Fibroblast of lung (primary cell): ENCODE measurements at regions not wholly inside any gene's neighbourhood (a gene's known extent, or its start where the extent isn't known, plus 50 kb on each side); places are given as distances from the start of the nearest gene placed in this dataset.

Experiments
- DNase-seq, 2 donors: peaks; one replicate each; pipeline versions ENCODE4 v3.0.0 to v3.0.0-alpha.2; 2010; ENCODE audit warnings: low read depth in 2 of 2
- H2AFZ ChIP-seq: 2 replicates; pipeline ENCODE4 v1.5.1; 2012; ENCODE audit warnings: low read length, control low read depth, inconsistent platforms
- H3K27ac ChIP-seq: 2 replicates; pipeline ENCODE4 v1.5.1; 2011; ENCODE audit warnings: low read length, control low read depth; ENCODE audit not compliant: insufficient read depth
- H3K27me3 ChIP-seq: 2 replicates; pipeline ENCODE4 v1.5.1; 2011; ENCODE audit warnings: mild to moderate bottlenecking, low read length; ENCODE audit not compliant: control insufficient read depth, insufficient read depth
- H3K36me3 ChIP-seq: 2 replicates; pipeline ENCODE4 v1.5.1; 2011; ENCODE audit warnings: low read length; ENCODE audit not compliant: control insufficient read depth, insufficient read depth
- H3K4me1 ChIP-seq: 2 replicates; pipeline ENCODE4 v1.5.1; 2011; ENCODE audit warnings: low read length; ENCODE audit not compliant: control insufficient read depth, insufficient read depth; ENCODE audit errors: extremely low read depth
- H3K4me2 ChIP-seq: 2 replicates; pipeline ENCODE4 v1.5.1; 2011; ENCODE audit warnings: low read length, control low read depth; ENCODE audit not compliant: insufficient read depth; ENCODE audit errors: extremely low read depth
- H3K4me3 ChIP-seq, 4 experiments: fragments of 200-600 bp in 1 of 4; sonication (generic) in 1 of 4; replicated peaks in 1 of 4; 2 replicates each; pipeline ENCODE4 v1.5.1; 2011 to 2016; ENCODE audit warnings: low read length in 4 of 4, low read depth in 3 of 4, mild to moderate bottlenecking in 3 of 4, control low read depth in 2 of 4, inconsistent platforms in 1 of 4, mixed read lengths in 1 of 4; ENCODE audit not compliant: insufficient read depth in 1 of 4; ENCODE audit errors: control extremely low read depth in 1 of 4
- H3K79me2 ChIP-seq: 2 replicates; pipeline ENCODE4 v1.5.1; 2012; ENCODE audit warnings: mild to moderate bottlenecking, low read length, inconsistent platforms; ENCODE audit not compliant: control insufficient read depth, insufficient read depth
- H3K9ac ChIP-seq: 2 replicates; pipeline ENCODE4 v1.5.1; 2011; ENCODE audit warnings: mild to moderate bottlenecking, low read length, control low read depth; ENCODE audit not compliant: insufficient read depth
- H3K9me3 ChIP-seq: 2 replicates; pipeline ENCODE4 v1.5.1; 2012; ENCODE audit warnings: low read depth, low read length; ENCODE audit not compliant: control insufficient read depth, insufficient read depth
- H4K20me1 ChIP-seq: 2 replicates; pipeline ENCODE4 v1.5.1; 2011; ENCODE audit warnings: low read length; ENCODE audit not compliant: control insufficient read depth, insufficient read depth; ENCODE audit errors: extremely low read depth
- EZH2 ChIP-seq: IDR thresholded peaks from 2 replicates; pipeline ENCODE4 v1.5.1; 2012; ENCODE audit warnings: low read length, control low read depth, mild to moderate bottlenecking; ENCODE audit errors: missing control alignments
- TF ChIP-seq, protein P1 (sequence below), 2 donors: IDR thresholded peaks in 1 of 2; conservative IDR thresholded peaks in 1 of 2; 1 replicate in 1 of 2; 2 replicates in 1 of 2; pipeline ENCODE4 v1.5.1; 2011 to 2012; ENCODE audit warnings: low read length in 2 of 2, control low read depth in 1 of 2, inconsistent platforms in 1 of 2, low read depth in 1 of 2, mild to moderate bottlenecking in 1 of 2

DNA sequence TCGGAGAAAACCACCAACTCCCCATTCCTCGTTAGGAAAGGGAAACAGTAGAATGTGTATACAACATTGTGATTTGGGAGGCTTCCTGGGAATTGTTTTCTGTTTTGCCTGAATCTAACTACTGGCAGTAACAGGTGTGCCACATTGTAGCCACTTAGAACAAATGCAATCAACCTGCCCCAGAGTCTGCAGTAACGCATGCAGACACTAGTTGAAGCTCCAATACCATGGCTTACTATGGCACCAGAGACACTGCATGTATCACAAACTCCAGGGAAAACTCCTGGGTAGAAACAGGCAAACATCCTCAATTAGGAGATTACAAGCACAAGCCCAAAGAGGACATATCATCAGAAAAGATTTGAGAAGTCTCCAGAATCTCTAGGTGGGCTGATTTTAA is 154.2 kb upstream of the NEIL3 start:
- no peaks in the 10 kb centered on the region for H3K9me3 ChIP-seq
- H3K27ac ChIP-seq, result no peak overlapping the region
- H3K36me3 ChIP-seq, result no peaks in the 10 kb centered on the region
- H3K4me2 ChIP-seq, result no peak overlapping the region
- H3K4me1 ChIP-seq, result no peaks in the 10 kb centered on the region
- H3K9ac ChIP-seq, result no peak overlapping the region
- no peak overlapping the region for H3K4me3 ChIP-seq
- no peak overlapping the region for H2AFZ ChIP-seq
- H3K79me2 ChIP-seq, result no peaks in the 10 kb centered on the region
- no peak for DNase-seq
- no peak for TF ChIP-seq EZH2
- TF ChIP-seq, protein P1, sequence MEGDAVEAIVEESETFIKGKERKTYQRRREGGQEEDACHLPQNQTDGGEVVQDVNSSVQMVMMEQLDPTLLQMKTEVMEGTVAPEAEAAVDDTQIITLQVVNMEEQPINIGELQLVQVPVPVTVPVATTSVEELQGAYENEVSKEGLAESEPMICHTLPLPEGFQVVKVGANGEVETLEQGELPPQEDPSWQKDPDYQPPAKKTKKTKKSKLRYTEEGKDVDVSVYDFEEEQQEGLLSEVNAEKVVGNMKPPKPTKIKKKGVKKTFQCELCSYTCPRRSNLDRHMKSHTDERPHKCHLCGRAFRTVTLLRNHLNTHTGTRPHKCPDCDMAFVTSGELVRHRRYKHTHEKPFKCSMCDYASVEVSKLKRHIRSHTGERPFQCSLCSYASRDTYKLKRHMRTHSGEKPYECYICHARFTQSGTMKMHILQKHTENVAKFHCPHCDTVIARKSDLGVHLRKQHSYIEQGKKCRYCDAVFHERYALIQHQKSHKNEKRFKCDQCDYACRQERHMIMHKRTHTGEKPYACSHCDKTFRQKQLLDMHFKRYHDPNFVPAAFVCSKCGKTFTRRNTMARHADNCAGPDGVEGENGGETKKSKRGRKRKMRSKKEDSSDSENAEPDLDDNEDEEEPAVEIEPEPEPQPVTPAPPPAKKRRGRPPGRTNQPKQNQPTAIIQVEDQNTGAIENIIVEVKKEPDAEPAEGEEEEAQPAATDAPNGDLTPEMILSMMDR (conservative IDR thresholded peaks at IDR 0.05 in 1 of 2, IDR thresholded peaks at IDR 0.05 in 1 of 2; ENCODE audit: low read depth in 1 of 2, low read length in 2 of 2), result no peak
- no peaks in the 10 kb centered on the region for H4K20me1 ChIP-seq
- H3K27me3 ChIP-seq, result no peaks in the 10 kb centered on the region

DNA sequence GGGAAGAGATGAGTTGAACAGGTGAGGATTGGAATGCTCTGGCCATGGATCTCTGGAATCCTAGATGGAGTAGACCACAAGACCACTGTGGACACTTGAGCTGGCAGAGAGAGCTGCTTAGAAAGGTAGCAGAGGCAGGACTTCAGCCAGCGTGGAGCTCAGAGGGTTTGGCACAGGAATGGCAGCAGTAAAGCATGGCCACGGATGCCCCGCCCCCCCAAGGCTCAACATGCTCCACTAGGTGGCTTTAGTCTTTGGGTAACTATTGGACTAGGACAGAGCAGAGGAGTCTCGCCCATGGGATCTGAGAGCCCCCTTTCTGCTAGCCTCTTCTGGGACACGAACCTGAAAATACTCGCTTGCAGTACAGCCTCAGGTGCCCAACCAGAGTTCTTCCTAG is 150.1 kb upstream of the NEIL3 start:
- TF ChIP-seq, protein P1 (conservative IDR thresholded peaks at IDR 0.05 in 1 of 2, IDR thresholded peaks at IDR 0.05 in 1 of 2; ENCODE audit: low read depth in 1 of 2, low read length in 2 of 2), result no peak
- TF ChIP-seq EZH2, result no peak
- H3K27ac ChIP-seq, result no peak overlapping the region

DNA sequence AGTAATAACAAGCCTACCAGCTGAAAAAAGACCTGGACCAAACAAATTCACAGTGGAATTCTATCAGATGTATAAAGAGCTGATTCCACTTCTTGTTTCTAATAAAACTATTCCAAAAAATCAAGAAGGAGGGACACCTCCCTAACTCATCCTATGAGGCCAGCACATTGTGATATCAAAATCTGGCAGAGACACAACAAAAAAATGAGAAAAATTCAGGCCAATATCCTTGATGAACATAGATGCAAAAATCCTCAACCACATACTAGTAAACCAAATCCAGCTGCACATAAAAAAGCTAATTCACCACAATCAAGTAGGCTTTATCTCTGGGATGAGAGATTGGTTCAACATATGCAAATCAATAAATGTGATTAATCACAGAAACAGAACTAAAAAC is 147.9 kb upstream of the NEIL3 start:
- peaks cover 2% of the 10 kb centered on the region for H3K4me1 ChIP-seq
- H3K27me3 ChIP-seq, result no peaks in the 10 kb centered on the region
- TF ChIP-seq EZH2, result no peak
- TF ChIP-seq, protein P1 (conservative IDR thresholded peaks at IDR 0.05 in 1 of 2, IDR thresholded peaks at IDR 0.05 in 1 of 2; ENCODE audit: low read depth in 1 of 2, low read length in 2 of 2), result no peak
- no peak overlapping the region for H3K4me2 ChIP-seq
- H3K9me3 ChIP-seq, result no peaks in the 10 kb centered on the region
- no peaks in the 10 kb centered on the region for H3K36me3 ChIP-seq
- no peak overlapping the region for H2AFZ ChIP-seq
- no peak overlapping the region for H3K27ac ChIP-seq
- no peak overlapping the region for H3K4me3 ChIP-seq
- H3K79me2 ChIP-seq, result no peaks in the 10 kb centered on the region
- no peak for DNase-seq
- H4K20me1 ChIP-seq, result no peaks in the 10 kb centered on the region
- no peak overlapping the region for H3K9ac ChIP-seq

More for the DNA sequence above, 150.1 kb upstream of the NEIL3 start:
- no peak overlapping the region for H2AFZ ChIP-seq
- no peak overlapping the region for H3K9ac ChIP-seq
- no peak for DNase-seq
- no peaks in the 10 kb centered on the region for H4K20me1 ChIP-seq
- no peak overlapping the region for H3K4me3 ChIP-seq
- no peaks in the 10 kb centered on the region for H3K27me3 ChIP-seq
- H3K36me3 ChIP-seq, result no peaks in the 10 kb centered on the region
- H3K4me2 ChIP-seq, result no peak overlapping the region
- no peaks in the 10 kb centered on the region for H3K79me2 ChIP-seq
- H3K4me1 ChIP-seq, result peaks cover 2% of the 10 kb centered on the region
- H3K9me3 ChIP-seq, result no peaks in the 10 kb centered on the region
